ENCODE measurements at regions not wholly inside any gene's neighbourhood (a gene's known extent, or its start where the extent isn't known, plus 50 kb on each side); places are given as distances from the start of the nearest gene placed in this dataset.
"Not testable (repeated sequence)": the region's sequence is repeated elsewhere in the genome, so short reads cannot be mapped to it uniquely, and the experiment has no call there.

DNA sequence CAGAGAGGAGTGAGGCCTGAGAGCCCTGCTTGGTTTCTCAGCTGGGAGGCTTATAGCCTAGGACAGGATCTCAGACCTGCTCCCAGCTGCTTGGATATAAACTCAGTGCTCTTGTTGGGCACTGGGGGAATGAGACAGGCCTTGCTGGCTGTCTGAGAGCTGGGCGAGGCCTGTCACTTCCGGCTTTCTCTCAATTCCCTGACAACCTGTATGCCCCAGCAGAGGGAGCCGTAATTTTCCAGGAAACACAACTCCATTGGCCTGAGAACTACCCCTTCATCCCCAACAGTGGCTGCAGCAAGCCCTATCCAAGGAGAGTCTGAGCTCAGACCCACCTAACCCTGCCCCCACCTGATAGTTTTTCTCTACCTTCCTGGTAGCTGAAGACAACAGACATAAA lies 258.3 kb upstream of the STXBP6 start:
- 65 to 69% methylated on average over 3 of the region's 3 CpGs for WGBS, 2 donors
- intact Hi-C loops (cut with DNase I): no loop called here
- ATAC-seq (ENCODE audit: low FRiP score): no peak

DNA sequence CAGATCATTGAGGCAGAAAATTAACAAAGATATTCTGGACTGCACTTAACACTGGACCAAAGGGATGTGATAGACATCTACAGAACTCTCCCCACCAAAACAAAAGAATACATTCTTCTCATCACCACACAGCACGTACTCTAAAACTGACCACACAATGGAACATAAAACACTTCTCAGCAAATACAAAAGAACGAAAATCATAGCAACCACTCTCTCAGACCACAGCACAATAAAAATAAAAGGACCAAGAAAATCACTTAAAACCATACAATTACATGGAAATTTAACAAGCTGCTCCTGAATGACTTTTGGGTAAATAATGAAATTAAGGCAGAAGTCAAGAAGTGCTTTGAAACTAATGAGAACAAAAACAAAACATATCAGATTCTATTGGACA lies 254.0 kb upstream of the STXBP6 start:
- Histone ChIP-seq H3K36me3 (ENCODE audit: control insufficient read depth in 1 of 2, insufficient read depth in 2 of 2, low read length in 1 of 2) (no peaks in the 10 kb centered on the region), H3K4me3 (ENCODE audit: low read length in 2 of 2) (no peak overlapping the region), H3K9me3 (ENCODE audit: control insufficient read depth, low read length) (no peaks in the 10 kb centered on the region), H3K27ac (ENCODE audit: low read depth in 1 of 2, low read length in 2 of 2) (no peak overlapping the region), H3K4me1 (ENCODE audit: control insufficient read depth in 1 of 2, insufficient read depth in 2 of 2, low read length in 2 of 2) (no peaks in the 10 kb centered on the region), H3K27me3 (ENCODE audit: control insufficient read depth in 1 of 2, insufficient read depth in 2 of 2, low read length in 1 of 2) (no peaks in the 10 kb centered on the region)
- intact Hi-C loops (cut with DNase I): no loop called here
- ATAC-seq (ENCODE audit: low FRiP score) (no peak), DNase-seq (no peak)
- WGBS, 2 donors: 64 to 68% methylated on average over 2 of the region's 2 CpGs

More for the DNA sequence above, 258.3 kb upstream of the STXBP6 start:
- no peaks in the 10 kb centered on the region for H3K27me3 ChIP-seq (ENCODE audit: control insufficient read depth in 1 of 2, insufficient read depth in 2 of 2, low read length in 1 of 2)
- H3K36me3 ChIP-seq (ENCODE audit: control insufficient read depth in 1 of 2, insufficient read depth in 2 of 2, low read length in 1 of 2): no peaks in the 10 kb centered on the region
- DNase-seq: no peak
- H3K27ac ChIP-seq (ENCODE audit: low read depth in 1 of 2, low read length in 2 of 2): no peak overlapping the region
- no peaks in the 10 kb centered on the region for H3K9me3 ChIP-seq (ENCODE audit: control insufficient read depth, low read length)
- no peaks in the 10 kb centered on the region for H3K4me1 ChIP-seq (ENCODE audit: control insufficient read depth in 1 of 2, insufficient read depth in 2 of 2, low read length in 2 of 2)
- H3K4me3 ChIP-seq (ENCODE audit: low read length in 2 of 2): no peak overlapping the region

DNA sequence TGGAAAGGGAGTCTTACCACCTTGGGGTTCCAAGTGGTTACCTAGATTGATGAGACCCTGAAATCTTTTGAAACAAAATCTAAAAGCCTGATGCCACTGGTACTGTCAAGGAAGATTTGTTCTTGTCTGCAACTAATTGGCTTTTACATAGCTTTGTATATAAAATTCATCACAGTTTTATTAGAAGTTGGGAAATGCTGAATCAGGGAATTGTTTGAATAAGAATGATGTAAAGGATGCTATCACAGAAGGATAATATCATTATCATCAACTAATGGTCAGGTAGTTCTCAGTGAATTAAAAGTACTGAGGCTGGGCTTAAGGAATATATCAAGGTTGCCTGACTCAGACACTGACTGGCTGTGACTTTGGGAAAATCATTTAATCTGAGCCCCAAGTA lies 248.3 kb upstream of the STXBP6 start:
- no peak for DNase-seq

DNA sequence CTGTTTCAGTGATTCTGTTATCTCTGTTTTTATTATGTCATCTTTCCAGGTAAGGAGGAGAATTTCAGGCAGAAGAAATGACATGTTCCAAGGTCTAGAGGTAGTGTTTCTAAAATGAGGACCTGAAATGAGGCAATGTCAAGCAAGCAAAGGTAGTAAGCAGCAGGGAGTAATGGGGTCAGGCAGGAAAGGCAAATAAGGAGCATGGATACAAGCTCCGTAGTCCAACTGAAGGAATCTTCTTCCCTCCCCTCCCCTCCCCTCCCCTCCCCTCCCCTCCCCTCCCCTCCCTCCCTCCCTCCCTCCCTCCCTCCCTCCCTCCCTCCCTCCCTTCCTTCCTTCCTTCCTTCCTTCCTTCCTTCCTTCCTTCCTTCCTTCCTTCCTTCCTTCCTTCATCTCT lies 240.2 kb upstream of the STXBP6 start:
- H3K27ac ChIP-seq (ENCODE audit: low read depth in 1 of 2, low read length in 2 of 2); H3K9me3 ChIP-seq (ENCODE audit: control insufficient read depth, low read length); ATAC-seq (ENCODE audit: low FRiP score); H3K4me3 ChIP-seq (ENCODE audit: low read length in 2 of 2); H3K36me3 ChIP-seq (ENCODE audit: control insufficient read depth in 1 of 2, insufficient read depth in 2 of 2, low read length in 1 of 2); H3K4me1 ChIP-seq (ENCODE audit: control insufficient read depth in 1 of 2, insufficient read depth in 2 of 2, low read length in 2 of 2); DNase-seq; intact Hi-C loops (cut with DNase I); H3K27me3 ChIP-seq (ENCODE audit: control insufficient read depth in 1 of 2, insufficient read depth in 2 of 2, low read length in 1 of 2): not testable (repeated sequence)
- WGBS, 2 donors: 50 to 56% methylated on average over 1 of the region's 1 CpG

More for the DNA sequence above, 248.3 kb upstream of the STXBP6 start:
- no peak overlapping the region for H3K27ac ChIP-seq (ENCODE audit: low read depth in 1 of 2, low read length in 2 of 2)
- H3K9me3 ChIP-seq (ENCODE audit: control insufficient read depth, low read length): no peaks in the 10 kb centered on the region
- no peak overlapping the region for H3K4me3 ChIP-seq (ENCODE audit: low read length in 2 of 2)
- no peak for ATAC-seq (ENCODE audit: low FRiP score)
- no peaks in the 10 kb centered on the region for H3K27me3 ChIP-seq (ENCODE audit: control insufficient read depth in 1 of 2, insufficient read depth in 2 of 2, low read length in 1 of 2)
- no peaks in the 10 kb centered on the region for H3K4me1 ChIP-seq (ENCODE audit: control insufficient read depth in 1 of 2, insufficient read depth in 2 of 2, low read length in 2 of 2)
- H3K36me3 ChIP-seq (ENCODE audit: control insufficient read depth in 1 of 2, insufficient read depth in 2 of 2, low read length in 1 of 2): no peaks in the 10 kb centered on the region
- intact Hi-C loops (cut with DNase I): no loop called here

DNA sequence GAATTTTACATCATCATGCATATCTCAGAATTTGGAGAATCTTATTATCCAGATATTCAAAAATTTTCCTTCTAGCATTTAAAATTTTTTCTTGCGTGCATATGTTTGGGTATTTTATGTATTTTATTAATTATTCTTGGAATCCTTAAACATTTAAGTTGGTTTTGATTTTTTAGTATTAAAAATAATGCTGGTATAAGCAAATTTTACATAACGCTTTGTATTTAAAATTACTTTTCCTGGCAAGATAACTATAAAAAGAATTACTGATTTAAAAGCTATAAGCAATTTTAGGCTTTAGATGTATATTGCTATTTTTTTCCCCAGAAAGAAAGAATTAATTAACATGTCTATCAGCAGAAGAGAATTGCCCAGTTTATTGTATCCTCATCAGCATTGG lies 224.6 kb upstream of the STXBP6 start:
- no peak overlapping the region for H3K4me3 ChIP-seq (ENCODE audit: low read length in 2 of 2)
- ATAC-seq (ENCODE audit: low FRiP score) (no peak), DNase-seq (no peak)
- no peaks in the 10 kb centered on the region for H3K27me3 ChIP-seq (ENCODE audit: control insufficient read depth in 1 of 2, insufficient read depth in 2 of 2, low read length in 1 of 2)
- no peaks in the 10 kb centered on the region for H3K4me1 ChIP-seq (ENCODE audit: control insufficient read depth in 1 of 2, insufficient read depth in 2 of 2, low read length in 2 of 2)
- H3K9me3 ChIP-seq (ENCODE audit: control insufficient read depth, low read length): peaks cover 2% of the 10 kb centered on the region
- no peaks in the 10 kb centered on the region for H3K36me3 ChIP-seq (ENCODE audit: control insufficient read depth in 1 of 2, insufficient read depth in 2 of 2, low read length in 1 of 2)
- WGBS, 2 donors: 66 to 86% methylated on average over 2 of the region's 2 CpGs
- intact Hi-C loops (cut with DNase I): no loop called here
- no peak overlapping the region for H3K27ac ChIP-seq (ENCODE audit: low read depth in 1 of 2, low read length in 2 of 2)

DNA sequence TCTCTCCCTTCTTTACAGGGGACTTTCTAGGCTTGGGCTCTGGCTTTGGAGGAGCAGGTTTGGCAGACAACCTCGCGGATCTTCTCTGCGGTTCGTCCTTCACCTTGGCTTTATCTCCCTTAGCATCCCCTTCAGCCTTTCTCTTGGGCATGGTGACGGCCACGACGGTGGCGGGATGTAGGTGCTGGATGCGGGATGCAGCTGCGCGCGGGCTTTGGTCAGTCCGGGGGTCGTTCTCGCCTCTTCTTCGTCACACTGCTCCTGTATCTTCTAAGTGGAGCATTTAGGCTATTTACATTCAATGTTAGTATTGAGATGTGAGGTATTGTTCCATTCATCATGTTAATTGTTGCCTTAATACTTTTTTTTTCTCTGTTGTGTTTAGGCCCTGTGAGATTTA lies 217.2 kb upstream of the STXBP6 start:
- H3K27ac ChIP-seq (ENCODE audit: low read depth in 1 of 2, low read length in 2 of 2): no peak overlapping the region
- DNase-seq (no peak), ATAC-seq (ENCODE audit: low FRiP score) (no peak)
- H3K27me3 ChIP-seq (ENCODE audit: control insufficient read depth in 1 of 2, insufficient read depth in 2 of 2, low read length in 1 of 2): no peaks in the 10 kb centered on the region
- intact Hi-C loops (cut with DNase I): no loop called here
- H3K9me3 ChIP-seq (ENCODE audit: control insufficient read depth, low read length): peaks cover 4% of the 10 kb centered on the region
- 90 to 91% methylated on average over 16 of the region's 16 CpGs for WGBS, 2 donors
- H3K4me3 ChIP-seq (ENCODE audit: low read length in 2 of 2): no peak overlapping the region
- no peaks in the 10 kb centered on the region for H3K4me1 ChIP-seq (ENCODE audit: control insufficient read depth in 1 of 2, insufficient read depth in 2 of 2, low read length in 2 of 2)
- no peaks in the 10 kb centered on the region for H3K36me3 ChIP-seq (ENCODE audit: control insufficient read depth in 1 of 2, insufficient read depth in 2 of 2, low read length in 1 of 2)

DNA sequence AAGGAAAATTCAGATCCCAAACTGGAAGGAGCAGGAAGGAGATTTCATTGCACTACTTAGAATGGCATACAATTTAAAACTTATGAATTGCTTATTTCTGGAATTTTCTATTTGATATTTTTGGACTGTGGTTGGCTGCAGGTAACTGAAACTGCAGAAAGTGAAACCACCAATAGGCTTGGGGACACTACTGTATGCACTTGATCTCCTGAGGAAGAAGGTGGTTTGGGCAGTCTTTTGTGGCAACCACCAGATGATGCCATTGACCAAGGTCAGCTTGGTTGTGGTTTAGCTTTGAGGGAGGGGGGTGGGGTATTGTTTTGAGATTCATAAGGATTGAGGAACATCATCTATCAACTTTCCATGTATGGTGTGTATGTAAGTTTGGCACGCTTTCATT lies 209.5 kb upstream of the STXBP6 start:
- H3K4me1 ChIP-seq (ENCODE audit: control insufficient read depth in 1 of 2, insufficient read depth in 2 of 2, low read length in 2 of 2): no peaks in the 10 kb centered on the region
- no peak overlapping the region for H3K4me3 ChIP-seq (ENCODE audit: low read length in 2 of 2)
- no peak overlapping the region for H3K27ac ChIP-seq (ENCODE audit: low read depth in 1 of 2, low read length in 2 of 2)
- ATAC-seq (ENCODE audit: low FRiP score) (no peak), DNase-seq (no peak)
- H3K36me3 ChIP-seq (ENCODE audit: control insufficient read depth in 1 of 2, insufficient read depth in 2 of 2, low read length in 1 of 2): no peaks in the 10 kb centered on the region
- intact Hi-C loops (cut with DNase I): no loop called here
- no peaks in the 10 kb centered on the region for H3K9me3 ChIP-seq (ENCODE audit: control insufficient read depth, low read length)
- 77 to 82% methylated on average over 1 of the region's 1 CpG for WGBS, 2 donors
- H3K27me3 ChIP-seq (ENCODE audit: control insufficient read depth in 1 of 2, insufficient read depth in 2 of 2, low read length in 1 of 2): no peaks in the 10 kb centered on the region

DNA sequence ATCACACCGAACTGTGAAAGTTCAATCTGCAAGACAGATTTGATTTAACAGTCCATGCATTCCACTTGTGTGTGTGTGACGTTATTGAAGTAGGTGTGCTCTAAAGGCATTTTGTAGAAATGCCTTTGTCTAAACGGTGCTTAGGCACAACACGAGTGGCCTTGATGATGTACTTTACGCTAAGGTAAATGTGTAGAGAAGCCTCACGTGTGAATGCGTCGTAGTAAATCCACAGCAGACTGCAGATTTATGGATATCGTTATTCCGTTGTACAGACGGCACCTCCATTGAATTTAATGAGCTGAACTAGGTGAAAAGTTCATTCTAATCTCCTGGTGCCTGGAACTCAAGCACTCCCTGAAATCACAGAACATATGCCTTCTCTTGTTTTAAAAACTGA lies 202.8 kb upstream of the STXBP6 start:
- no peaks in the 10 kb centered on the region for H3K9me3 ChIP-seq (ENCODE audit: control insufficient read depth, low read length)
- 76 to 81% methylated on average over 11 of the region's 11 CpGs for WGBS, 2 donors
- no peaks in the 10 kb centered on the region for H3K27me3 ChIP-seq (ENCODE audit: control insufficient read depth in 1 of 2, insufficient read depth in 2 of 2, low read length in 1 of 2)
- intact Hi-C loops (cut with DNase I): no loop called here
- H3K4me3 ChIP-seq (ENCODE audit: low read length in 2 of 2): no peak overlapping the region
- ATAC-seq (ENCODE audit: low FRiP score) (no peak), DNase-seq (no peak)
- H3K36me3 ChIP-seq (ENCODE audit: control insufficient read depth in 1 of 2, insufficient read depth in 2 of 2, low read length in 1 of 2): no peaks in the 10 kb centered on the region
- H3K4me1 ChIP-seq (ENCODE audit: control insufficient read depth in 1 of 2, insufficient read depth in 2 of 2, low read length in 2 of 2): no peaks in the 10 kb centered on the region
- no peak overlapping the region for H3K27ac ChIP-seq (ENCODE audit: low read depth in 1 of 2, low read length in 2 of 2)

DNA sequence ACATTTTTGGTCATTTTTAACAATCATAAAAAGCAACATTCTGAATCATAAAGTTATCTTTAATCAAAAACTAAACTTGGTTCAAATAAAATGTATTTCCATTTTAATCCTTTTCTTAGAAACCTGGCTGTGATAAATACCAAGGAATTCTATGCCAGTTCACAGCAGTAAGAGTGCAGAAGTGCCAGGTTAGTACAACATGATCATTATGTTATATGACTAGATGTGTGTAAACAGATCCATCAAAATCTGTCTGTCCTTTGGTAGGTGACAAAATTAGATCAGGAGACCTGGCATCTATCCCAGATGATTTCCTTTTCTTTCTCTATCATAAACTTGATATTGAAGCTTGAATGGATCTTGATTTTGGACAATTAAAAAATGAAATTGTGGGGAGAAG lies 200.6 kb upstream of the STXBP6 start:
- ATAC-seq (ENCODE audit: low FRiP score) (no peak), DNase-seq (no peak)
- intact Hi-C loops (cut with DNase I): no loop called here
- Histone ChIP-seq H3K36me3 (ENCODE audit: control insufficient read depth in 1 of 2, insufficient read depth in 2 of 2, low read length in 1 of 2) (no peaks in the 10 kb centered on the region), H3K27me3 (ENCODE audit: control insufficient read depth in 1 of 2, insufficient read depth in 2 of 2, low read length in 1 of 2) (no peaks in the 10 kb centered on the region), H3K4me1 (ENCODE audit: control insufficient read depth in 1 of 2, insufficient read depth in 2 of 2, low read length in 2 of 2) (no peaks in the 10 kb centered on the region), H3K9me3 (ENCODE audit: control insufficient read depth, low read length) (no peaks in the 10 kb centered on the region), H3K27ac (ENCODE audit: low read depth in 1 of 2, low read length in 2 of 2) (no peak overlapping the region), H3K4me3 (ENCODE audit: low read length in 2 of 2) (no peak overlapping the region)

Measured in aorta (tissue), 5 donors.